ENCODE measurements at regions not wholly inside any gene's neighbourhood (a gene's known extent, or its start where the extent isn't known, plus 50 kb on each side); places are given as distances from the start of the nearest gene placed in this dataset.
A peak's percentile ranks its signal among the peaks of the same experiment; 100 is the strongest.

DNA sequence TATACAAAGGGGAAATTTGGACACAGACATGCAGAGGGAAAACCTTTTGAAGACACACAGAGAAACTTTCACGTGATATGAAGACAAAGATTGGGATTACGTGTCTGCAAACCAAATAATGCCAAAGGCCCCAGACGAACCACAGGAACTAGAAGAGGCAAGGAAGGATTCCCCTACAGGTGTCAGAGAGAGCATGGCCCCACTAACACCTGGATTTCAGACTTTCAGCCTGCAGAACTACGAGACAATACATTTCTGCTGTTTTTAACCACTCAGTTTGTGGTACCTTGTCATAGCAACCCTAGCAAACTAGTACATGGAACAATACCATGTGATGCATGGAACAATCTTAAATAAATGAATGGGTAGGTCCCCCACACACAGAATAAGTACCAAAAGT, 341.0 kb downstream of the HDGFL1 start:
- H4K20me1 ChIP-seq (ENCODE audit: control insufficient read depth, extremely low read depth, insufficient read depth, low read length) = no peaks in the 10 kb centered on the region
- H3K4me2 ChIP-seq (ENCODE audit: extremely low read depth, insufficient read depth, low read length) = no peak overlapping the region
- H3K9ac ChIP-seq (ENCODE audit: insufficient read depth, low read length) = no peak overlapping the region
- H2AFZ ChIP-seq (ENCODE audit: low read length) = no peak overlapping the region
- DNase-seq (ENCODE audit: low read depth in 2 of 2) = no peak
- no peaks in the 10 kb centered on the region for H3K27me3 ChIP-seq (ENCODE audit: control insufficient read depth, insufficient read depth, low read length)
- TF ChIP-seq, protein P1, sequence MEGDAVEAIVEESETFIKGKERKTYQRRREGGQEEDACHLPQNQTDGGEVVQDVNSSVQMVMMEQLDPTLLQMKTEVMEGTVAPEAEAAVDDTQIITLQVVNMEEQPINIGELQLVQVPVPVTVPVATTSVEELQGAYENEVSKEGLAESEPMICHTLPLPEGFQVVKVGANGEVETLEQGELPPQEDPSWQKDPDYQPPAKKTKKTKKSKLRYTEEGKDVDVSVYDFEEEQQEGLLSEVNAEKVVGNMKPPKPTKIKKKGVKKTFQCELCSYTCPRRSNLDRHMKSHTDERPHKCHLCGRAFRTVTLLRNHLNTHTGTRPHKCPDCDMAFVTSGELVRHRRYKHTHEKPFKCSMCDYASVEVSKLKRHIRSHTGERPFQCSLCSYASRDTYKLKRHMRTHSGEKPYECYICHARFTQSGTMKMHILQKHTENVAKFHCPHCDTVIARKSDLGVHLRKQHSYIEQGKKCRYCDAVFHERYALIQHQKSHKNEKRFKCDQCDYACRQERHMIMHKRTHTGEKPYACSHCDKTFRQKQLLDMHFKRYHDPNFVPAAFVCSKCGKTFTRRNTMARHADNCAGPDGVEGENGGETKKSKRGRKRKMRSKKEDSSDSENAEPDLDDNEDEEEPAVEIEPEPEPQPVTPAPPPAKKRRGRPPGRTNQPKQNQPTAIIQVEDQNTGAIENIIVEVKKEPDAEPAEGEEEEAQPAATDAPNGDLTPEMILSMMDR (conservative IDR thresholded peaks at IDR 0.05 in 1 of 2, IDR thresholded peaks at IDR 0.05 in 1 of 2; ENCODE audit: low read depth in 1 of 2, low read length in 2 of 2) = no peak
- TF ChIP-seq EZH2 (IDR thresholded peaks at IDR 0.05; ENCODE audit: low read length, missing control alignments) = no peak
- no peaks in the 10 kb centered on the region for H3K36me3 ChIP-seq (ENCODE audit: control insufficient read depth, insufficient read depth, low read length)
- H3K9me3 ChIP-seq (ENCODE audit: control insufficient read depth, insufficient read depth, low read depth, low read length) = no peaks in the 10 kb centered on the region
- H3K4me3 ChIP-seq (replicated peaks in 1 of 4; ENCODE audit: control extremely low read depth in 1 of 4, insufficient read depth in 1 of 4, low read depth in 3 of 4, low read length in 4 of 4) = no peak overlapping the region
- H3K27ac ChIP-seq (ENCODE audit: insufficient read depth, low read length) = no peak overlapping the region
- H3K4me1 ChIP-seq (ENCODE audit: control insufficient read depth, extremely low read depth, insufficient read depth, low read length) = no peaks in the 10 kb centered on the region
- H3K79me2 ChIP-seq (ENCODE audit: control insufficient read depth, insufficient read depth, low read length) = no peaks in the 10 kb centered on the region

DNA sequence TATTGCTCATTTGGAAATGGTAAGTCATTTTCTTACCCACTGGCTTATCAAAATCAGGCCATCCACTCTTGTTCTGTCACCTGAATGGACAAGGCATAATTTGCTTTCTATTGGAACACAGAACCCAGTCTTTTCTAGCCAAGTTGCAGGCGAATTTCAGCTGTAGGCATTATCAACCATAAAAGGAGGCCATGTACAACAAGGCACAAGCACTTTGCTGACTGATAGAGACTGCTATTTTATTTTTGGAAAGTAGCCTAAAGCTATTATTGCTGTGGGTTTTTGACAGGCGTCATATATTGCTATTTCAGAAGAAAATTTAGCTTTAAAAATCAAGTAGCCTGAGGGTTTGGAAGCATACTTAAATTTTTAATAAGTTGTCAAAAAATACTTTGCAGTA, 344.2 kb downstream of the HDGFL1 start:
- TF ChIP-seq EZH2 (IDR thresholded peaks at IDR 0.05; ENCODE audit: low read length, missing control alignments) = no peak
- TF ChIP-seq, protein P1 (conservative IDR thresholded peaks at IDR 0.05 in 1 of 2, IDR thresholded peaks at IDR 0.05 in 1 of 2; ENCODE audit: low read depth in 1 of 2, low read length in 2 of 2) = no peak

DNA sequence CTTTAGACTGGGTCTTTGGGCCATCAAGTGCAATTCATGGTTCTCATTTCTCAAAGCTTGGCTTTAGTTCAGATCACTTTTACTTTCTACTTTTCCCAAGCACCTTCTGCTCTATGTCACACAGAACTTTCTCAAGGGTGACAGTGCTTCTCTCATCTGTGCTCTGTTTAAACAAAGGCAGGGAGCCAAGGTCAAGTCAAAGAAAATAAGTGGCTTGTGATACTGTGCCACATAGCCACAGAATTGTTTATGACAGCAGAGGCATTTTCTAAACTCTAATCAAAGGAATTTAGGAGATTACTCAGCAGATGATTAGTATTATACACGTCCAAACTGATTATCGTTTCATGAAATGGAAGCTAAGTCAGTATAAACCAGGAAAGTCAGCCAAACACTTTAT, 348.0 kb downstream of the HDGFL1 start:
- Histone ChIP-seq H3K36me3 (ENCODE audit: control insufficient read depth, insufficient read depth, low read length) (no peaks in the 10 kb centered on the region), H3K79me2 (ENCODE audit: control insufficient read depth, insufficient read depth, low read length) (no peaks in the 10 kb centered on the region), H3K9ac (ENCODE audit: insufficient read depth, low read length) (no peak overlapping the region), H3K4me2 (ENCODE audit: extremely low read depth, insufficient read depth, low read length) (peak overlapping the region; percentile 23), H3K4me1 (ENCODE audit: control insufficient read depth, extremely low read depth, insufficient read depth, low read length) (no peaks in the 10 kb centered on the region), H3K4me3 (replicated peaks in 1 of 4; ENCODE audit: control extremely low read depth in 1 of 4, insufficient read depth in 1 of 4, low read depth in 3 of 4, low read length in 4 of 4) (no peak overlapping the region), H4K20me1 (ENCODE audit: control insufficient read depth, extremely low read depth, insufficient read depth, low read length) (no peaks in the 10 kb centered on the region), H2AFZ (ENCODE audit: low read length) (no peak overlapping the region), H3K27me3 (ENCODE audit: control insufficient read depth, insufficient read depth, low read length) (no peaks in the 10 kb centered on the region), H3K27ac (ENCODE audit: insufficient read depth, low read length) (no peak overlapping the region), H3K9me3 (ENCODE audit: control insufficient read depth, insufficient read depth, low read depth, low read length) (no peaks in the 10 kb centered on the region)
- DNase-seq (ENCODE audit: low read depth in 2 of 2) = peak in 1 of 2 donors; percentile 19
- TF ChIP-seq, protein P1 (conservative IDR thresholded peaks at IDR 0.05 in 1 of 2, IDR thresholded peaks at IDR 0.05 in 1 of 2; ENCODE audit: low read depth in 1 of 2, low read length in 2 of 2) = no peak
- TF ChIP-seq EZH2 (IDR thresholded peaks at IDR 0.05; ENCODE audit: low read length, missing control alignments) = no peak

More for the DNA sequence above, 344.2 kb downstream of the HDGFL1 start:
- no peaks in the 10 kb centered on the region for H4K20me1 ChIP-seq (ENCODE audit: control insufficient read depth, extremely low read depth, insufficient read depth, low read length)
- H3K4me3 ChIP-seq (replicated peaks in 1 of 4; ENCODE audit: control extremely low read depth in 1 of 4, insufficient read depth in 1 of 4, low read depth in 3 of 4, low read length in 4 of 4) = no peak overlapping the region
- no peaks in the 10 kb centered on the region for H3K4me1 ChIP-seq (ENCODE audit: control insufficient read depth, extremely low read depth, insufficient read depth, low read length)
- no peak for DNase-seq (ENCODE audit: low read depth in 2 of 2)
- H3K27me3 ChIP-seq (ENCODE audit: control insufficient read depth, insufficient read depth, low read length) = no peaks in the 10 kb centered on the region
- no peak overlapping the region for H3K4me2 ChIP-seq (ENCODE audit: extremely low read depth, insufficient read depth, low read length)
- H3K9ac ChIP-seq (ENCODE audit: insufficient read depth, low read length) = no peak overlapping the region
- H3K36me3 ChIP-seq (ENCODE audit: control insufficient read depth, insufficient read depth, low read length) = no peaks in the 10 kb centered on the region
- no peak overlapping the region for H2AFZ ChIP-seq (ENCODE audit: low read length)
- H3K79me2 ChIP-seq (ENCODE audit: control insufficient read depth, insufficient read depth, low read length) = no peaks in the 10 kb centered on the region
- H3K27ac ChIP-seq (ENCODE audit: insufficient read depth, low read length) = no peak overlapping the region
- no peaks in the 10 kb centered on the region for H3K9me3 ChIP-seq (ENCODE audit: control insufficient read depth, insufficient read depth, low read depth, low read length)
